LNCAP (cell line): ENCODE measurements at regions not wholly inside any gene's neighbourhood (a gene's known extent, or its start where the extent isn't known, plus 50 kb on each side); places are given as distances from the start of the nearest gene placed in this dataset.

Experiments
- CTCF ChIP-seq: fragments of 450-650 bp; IDR thresholded peaks from 2 replicates; pipeline ENCODE4 v1.5.1; 2017; ENCODE audit warnings: mild to moderate bottlenecking

GRCh38 chr21:18614303-18614702, 210.7 kb upstream of the TMPRSS15 start:
- TF ChIP-seq CTCF: no peak

- no peak for TF ChIP-seq CTCF
Observed at GRCh38 chr21:18617291-18617690, 213.7 kb upstream of the TMPRSS15 start.

- TF ChIP-seq CTCF: no peak
Observed at GRCh38 chr21:18620436-18620835, 216.9 kb upstream of the TMPRSS15 start.

GRCh38 chr21:18622383-18622782, 218.8 kb upstream of the TMPRSS15 start:
- TF ChIP-seq CTCF: no peak

- no peak for TF ChIP-seq CTCF
Observed at GRCh38 chr21:18630446-18630845, 226.9 kb upstream of the TMPRSS15 start.

- no peak for TF ChIP-seq CTCF
Observed at GRCh38 chr21:18636897-18637296, 233.3 kb upstream of the TMPRSS15 start.

- TF ChIP-seq CTCF: no peak
Observed at GRCh38 chr21:18646116-18646515, 242.5 kb upstream of the TMPRSS15 start.

GRCh38 chr21:18655931-18656330, 252.3 kb upstream of the TMPRSS15 start:
- no peak for TF ChIP-seq CTCF
